ENCODE measurements at regions not wholly inside any gene's neighbourhood (a gene's known extent, or its start where the extent isn't known, plus 50 kb on each side); places are given as distances from the start of the nearest gene placed in this dataset.

DNA sequence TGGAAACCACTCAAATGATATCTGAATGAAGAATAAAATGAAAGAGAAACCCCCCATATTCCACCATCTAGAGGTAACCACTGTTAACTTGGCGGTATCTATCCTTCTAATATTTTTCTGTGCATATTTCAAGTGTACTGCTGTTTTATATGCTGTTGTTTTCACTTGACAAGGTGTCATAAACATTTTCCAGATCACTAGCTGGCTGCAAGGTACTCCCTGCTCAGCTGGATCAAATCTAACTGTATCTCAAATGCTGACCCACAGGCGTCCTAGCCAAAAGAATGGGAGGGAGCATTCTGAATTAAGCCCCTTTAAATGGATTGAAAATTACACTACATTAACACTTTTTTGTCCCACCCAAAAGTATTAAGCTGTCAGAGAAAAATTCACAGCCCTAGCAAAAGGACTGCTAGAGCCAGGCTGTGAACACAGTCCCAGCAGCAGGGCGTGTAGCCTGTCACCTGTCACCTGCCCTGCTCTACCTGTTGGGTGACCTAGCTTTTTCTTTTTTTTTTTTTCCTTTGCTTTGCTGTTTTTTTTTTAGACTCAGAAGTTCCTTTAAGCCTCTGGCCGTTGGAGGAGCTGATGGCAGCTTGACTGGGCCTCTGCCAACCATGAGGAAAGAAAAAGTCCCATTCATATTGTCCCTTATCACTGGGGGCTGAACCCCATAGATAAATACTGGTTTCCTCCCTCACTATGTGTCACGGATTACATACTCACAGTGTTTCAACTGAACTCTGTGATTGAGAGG is 93.7 kb upstream of the TSC22D2 start (continued):
- TF ChIP-seq FOSL1 (tag; conservative IDR thresholded peaks at IDR 0.05): peak; percentile 66; the same call in 1 of the 2 replicates
- no peak for TF ChIP-seq SMAD1 (IDR thresholded peaks at IDR 0.05; ENCODE audit: low read depth, low read length, partially characterized antibody)
- TF ChIP-seq PHF8 (IDR thresholded peaks at IDR 0.05; ENCODE audit: borderline replicate concordance, low read length): no peak
- TF ChIP-seq ZBTB12 (CRISPR knock-in tag; IDR thresholded peaks at IDR 0.05): no peak
- TF ChIP-seq ZBTB2 (IDR thresholded peaks at IDR 0.05): no peak

DNA sequence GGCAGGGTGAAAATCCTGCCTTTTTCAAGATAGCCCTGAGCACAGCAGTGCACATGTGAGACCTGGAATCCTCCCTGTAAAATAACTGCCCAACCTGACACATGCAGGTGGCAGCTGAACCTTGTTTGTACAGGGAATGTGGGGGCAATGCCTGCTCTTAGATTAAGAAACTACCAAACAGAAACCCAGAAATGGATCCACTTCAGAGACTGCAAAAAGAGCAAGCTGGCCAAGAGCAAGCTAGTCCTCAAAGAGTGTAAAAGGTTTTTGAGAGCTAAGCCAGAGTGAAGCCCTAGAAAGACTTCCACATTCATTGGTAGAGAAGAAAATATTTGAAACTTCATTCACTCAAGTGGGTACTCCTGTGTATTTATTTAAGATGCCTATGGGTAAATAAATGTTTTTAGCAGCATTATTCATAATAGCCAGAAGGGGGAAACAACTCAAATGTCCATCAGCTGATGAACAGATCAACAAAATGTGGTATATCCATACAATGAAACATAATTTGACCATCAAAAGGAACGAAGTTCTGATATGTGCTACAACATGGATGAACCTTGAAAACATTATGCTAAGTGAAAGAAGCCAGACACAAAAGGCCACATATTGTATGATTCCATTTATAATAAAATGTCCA is 96.0 kb upstream of the TSC22D2 start:
- ChIA-PET POLR2A (no interaction called here), CTCF (ENCODE audit: low intra/inter-chr PET ratio) (no interaction called here)
- no peaks in the 10 kb centered on the region for H3K9me3 ChIP-seq (replicated peaks; ENCODE audit: control insufficient read depth, insufficient read depth, low read depth, low read length)
- FAIRE-seq: peak; percentile 54
- H3K9me1 ChIP-seq (ENCODE audit: control insufficient read depth, insufficient read depth, low read length): no peaks in the 10 kb centered on the region
- BruUV-seq (replicated peaks): no TSS peak
- no peaks in the 10 kb centered on the region for H3K79me2 ChIP-seq (ENCODE audit: control insufficient read depth, insufficient read depth, low read length)
- in situ Hi-C loops (cut with MboI): no loop called here
- DNase-seq (ENCODE audit: extremely low read depth in 1 of 4, low spot score in 3 of 4): no peak
- H3K9ac ChIP-seq (ENCODE audit: insufficient read depth in 1 of 2, low read depth in 2 of 2, low read length in 2 of 2): no peak overlapping the region
- no peak overlapping the region for H3K27ac ChIP-seq (ENCODE audit: extremely low read depth, low read depth, low read length)
- intact Hi-C loops (cut with micrococcal nuclease): no loop called here
- no peaks in the 10 kb centered on the region for H4K20me1 ChIP-seq (replicated peaks; ENCODE audit: control insufficient read depth, insufficient read depth, low read length)
- no peak overlapping the region for H2AFZ ChIP-seq (ENCODE audit: low read depth, low read length)
- no peak for ATAC-seq
- no peaks in the 10 kb centered on the region; a peak in 1 of 5 replicates for H3K27me3 ChIP-seq (ENCODE audit: control insufficient read depth in 2 of 2, insufficient read depth in 2 of 2, low read length in 2 of 2)
- H3K36me3 ChIP-seq (ENCODE audit: control insufficient read depth, insufficient read depth, low read length): no peaks in the 10 kb centered on the region
- no peak overlapping the region for H3K4me2 ChIP-seq (ENCODE audit: insufficient read depth, low read length)
- H3K4me3 ChIP-seq: no peak overlapping the region
- 5% methylated on average over 1 of the region's 1 CpG for WGBS (ENCODE audit: insufficient coverage, low coverage, missing lambda C conversion rate)
- peaks cover 0 to 10% of the 10 kb centered on the region in 2 experiments; a peak in 4 of 5 replicates for H3K4me1 ChIP-seq (replicated peaks in 1 of 2; ENCODE audit: control insufficient read depth in 2 of 2, insufficient read depth in 2 of 2, low read length in 2 of 2)
- no peak for TF ChIP-seq CCNT2 (IDR thresholded peaks at IDR 0.05; ENCODE audit: borderline replicate concordance, extremely low read depth, insufficient read length, low read depth, low read length)
- TF ChIP-seq HDGF (IDR thresholded peaks at IDR 0.05): no peak
- no peak for TF ChIP-seq ZNF395 (CRISPR knock-in tag; IDR thresholded peaks at IDR 0.05)
